HG03175 (cell line): ENCODE measurements at regions not wholly inside any gene's neighbourhood (a gene's known extent, or its start where the extent isn't known, plus 50 kb on each side); places are given as distances from the start of the nearest gene placed in this dataset.
"Not testable (repeated sequence)": the region's sequence is repeated elsewhere in the genome, so short reads cannot be mapped to it uniquely, and the experiment has no call there.

ENCODE experiments used
- ATAC-seq: cut with Tn5 transposase; IDR thresholded peaks from one replicate; pipeline ENCODE4 v1.9.1; 2021; ENCODE audit warnings: mild to moderate bottlenecking, moderate library complexity; ENCODE audit not compliant: unreplicated experiment

GRCh38 chr11:25488176-25488575, 843.8 kb upstream of the ANO3 start:
- not testable (repeated sequence) for ATAC-seq

GRCh38 chr11:25501426-25501825, 830.5 kb upstream of the ANO3 start:
- not testable (repeated sequence) for ATAC-seq

GRCh38 chr11:25515576-25515975, 816.4 kb upstream of the ANO3 start:
- no peak for ATAC-seq

GRCh38 chr11:25520459-25520858, 811.5 kb upstream of the ANO3 start:
- no peak for ATAC-seq

- ATAC-seq = no peak
Measured at GRCh38 chr11:25527841-25528240, 804.1 kb upstream of the ANO3 start.

GRCh38 chr11:25529572-25529971, 802.4 kb upstream of the ANO3 start:
- no peak for ATAC-seq

- no peak for ATAC-seq
Measured at GRCh38 chr11:25535467-25536272, 796.3 kb upstream of the ANO3 start.

GRCh38 chr11:25536289-25536688, 795.6 kb upstream of the ANO3 start:
- no peak for ATAC-seq

GRCh38 chr11:25537393-25537792, 794.5 kb upstream of the ANO3 start:
- ATAC-seq = no peak

- ATAC-seq = no peak
Measured at GRCh38 chr11:25547292-25547691, 784.6 kb upstream of the ANO3 start.

- no peak for ATAC-seq
Measured at GRCh38 chr11:25562417-25562816, 769.5 kb upstream of the ANO3 start.

- no peak for ATAC-seq
Measured at GRCh38 chr11:25565846-25566245, 766.1 kb upstream of the ANO3 start.

GRCh38 chr11:25566298-25567200, 765.4 kb upstream of the ANO3 start:
- no peak for ATAC-seq

GRCh38 chr11:25576320-25576719, 755.6 kb upstream of the ANO3 start:
- no peak for ATAC-seq

- ATAC-seq = not testable (repeated sequence)
Measured at GRCh38 chr11:25579554-25579953, 752.4 kb upstream of the ANO3 start.

- ATAC-seq = no peak
Measured at GRCh38 chr11:25583596-25583995, 748.3 kb upstream of the ANO3 start.

- no peak for ATAC-seq
Measured at GRCh38 chr11:25587496-25587895, 744.4 kb upstream of the ANO3 start.

- no peak for ATAC-seq
Measured at GRCh38 chr11:25593221-25593620, 738.7 kb upstream of the ANO3 start.

- no peak for ATAC-seq
Measured at GRCh38 chr11:25596701-25597100, 735.2 kb upstream of the ANO3 start.

GRCh38 chr11:25597696-25598095, 734.2 kb upstream of the ANO3 start:
- ATAC-seq = no peak

GRCh38 chr11:25602149-25602548, 729.8 kb upstream of the ANO3 start:
- no peak for ATAC-seq

- ATAC-seq = no peak
Measured at GRCh38 chr11:25602959-25603358, 729.0 kb upstream of the ANO3 start.
